Esophagus squamous epithelium (tissue), 5 donors: ENCODE measurements at regions not wholly inside any gene's neighbourhood (a gene's known extent, or its start where the extent isn't known, plus 50 kb on each side); places are given as distances from the start of the nearest gene placed in this dataset.

Experiments
- DNase-seq: peaks from one replicate; lab custom pipeline; 2025; lab: John Stamatoyannopoulos, UW
- H3K27ac ChIP-seq, 4 donors: fragments of 200-600 bp; sonication (generic); one replicate each; pipeline ENCODE4 v1.5.1; 2016 to 2019; ENCODE audit warnings: mild to moderate bottlenecking in 1 of 4
- H3K27me3 ChIP-seq, 4 donors: fragments of 200-600 bp; sonication (generic); 1 replicate in 3 of 4; 2 replicates in 1 of 4; pipeline versions ENCODE4 v1.5.1 to v1.6.0; 2017 to 2021; ENCODE audit warnings: antibody characterized with exemption in 1 of 4
- H3K36me3 ChIP-seq, 3 donors: fragments of 200-600 bp; sonication (generic); one replicate each; pipeline ENCODE4 v1.5.1; 2016 to 2019
- H3K4me1 ChIP-seq, 3 donors: fragments of 200-600 bp; sonication (generic); one replicate each; pipeline ENCODE4 v1.5.1; 2017 to 2019
- H3K4me3 ChIP-seq, 4 donors: fragments of 200-600 bp; sonication (generic); 1 replicate in 3 of 4; 2 replicates in 1 of 4; pipeline ENCODE4 v1.5.1; 2016 to 2019; ENCODE audit warnings: mild to moderate bottlenecking in 2 of 4, moderate library complexity in 1 of 4
- H3K9me3 ChIP-seq, 3 donors: fragments of 200-600 bp; sonication (generic); one replicate each; pipeline ENCODE4 v1.5.1; 2016 to 2019
- POLR2A ChIP-seq, 4 donors: fragments of 450-650 bp; IDR thresholded peaks; one replicate each; pipeline ENCODE4 v1.6.1; 2017; ENCODE audit warnings: antibody characterized with exemption in 4 of 4, mild to moderate bottlenecking in 4 of 4, moderate library complexity in 3 of 4
- WGBS, 2 donors: methylation state at CpG; one replicate each; pipeline ENCODE4 v1.1.5; 2018; 5-methylcytosine and 5-hydroxymethylcytosine counted together
- intact Hi-C: fragments of 100-400 bp; cut with DNase I; formaldehyde crosslinking; loops from one replicate; pipeline ENCODE4 v1.15.0; 2022
- TF ChIP-seq, protein P1 (sequence below), 6 experiments: fragments of 450-650 bp in 4 of 6; fragments of 200-600 bp in 2 of 6; sonication (generic) in 2 of 6; IDR thresholded peaks; one replicate each; pipeline ENCODE4 v1.5.1; 2016 to 2019; ENCODE audit warnings: antibody characterized with exemption in 6 of 6, mild to moderate bottlenecking in 4 of 6, moderate library complexity in 4 of 6
- donor health status: DM: yes; HTN: yes; CAD: no.

DNA sequence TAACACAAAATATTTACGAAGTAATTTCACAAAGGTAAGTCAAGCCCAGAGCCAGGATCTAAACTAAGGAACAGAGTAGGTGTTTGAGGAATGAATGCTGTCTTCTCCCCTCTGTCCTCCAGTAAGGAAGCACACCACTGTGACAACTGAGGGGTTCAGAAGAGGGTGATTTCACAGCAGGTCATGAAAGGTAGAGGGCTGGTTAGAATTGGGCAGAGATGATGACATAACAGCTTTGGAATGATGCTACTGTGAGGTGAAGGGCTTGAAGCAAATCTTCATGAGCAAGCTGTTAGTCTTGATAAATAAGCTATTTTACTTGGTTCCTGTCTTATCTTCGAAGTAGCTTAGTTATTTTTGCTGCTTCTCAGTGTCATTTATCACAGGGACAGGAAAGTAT lies 498.6 kb downstream of the FGF9 start:
- no peak overlapping the region for H3K27ac ChIP-seq
- H3K36me3 ChIP-seq, result no peaks in the 10 kb centered on the region
- intact Hi-C loops, result no loop called here
- TF ChIP-seq, protein P1, sequence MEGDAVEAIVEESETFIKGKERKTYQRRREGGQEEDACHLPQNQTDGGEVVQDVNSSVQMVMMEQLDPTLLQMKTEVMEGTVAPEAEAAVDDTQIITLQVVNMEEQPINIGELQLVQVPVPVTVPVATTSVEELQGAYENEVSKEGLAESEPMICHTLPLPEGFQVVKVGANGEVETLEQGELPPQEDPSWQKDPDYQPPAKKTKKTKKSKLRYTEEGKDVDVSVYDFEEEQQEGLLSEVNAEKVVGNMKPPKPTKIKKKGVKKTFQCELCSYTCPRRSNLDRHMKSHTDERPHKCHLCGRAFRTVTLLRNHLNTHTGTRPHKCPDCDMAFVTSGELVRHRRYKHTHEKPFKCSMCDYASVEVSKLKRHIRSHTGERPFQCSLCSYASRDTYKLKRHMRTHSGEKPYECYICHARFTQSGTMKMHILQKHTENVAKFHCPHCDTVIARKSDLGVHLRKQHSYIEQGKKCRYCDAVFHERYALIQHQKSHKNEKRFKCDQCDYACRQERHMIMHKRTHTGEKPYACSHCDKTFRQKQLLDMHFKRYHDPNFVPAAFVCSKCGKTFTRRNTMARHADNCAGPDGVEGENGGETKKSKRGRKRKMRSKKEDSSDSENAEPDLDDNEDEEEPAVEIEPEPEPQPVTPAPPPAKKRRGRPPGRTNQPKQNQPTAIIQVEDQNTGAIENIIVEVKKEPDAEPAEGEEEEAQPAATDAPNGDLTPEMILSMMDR (IDR thresholded peaks at IDR 0.05), result no peak
- TF ChIP-seq POLR2A (IDR thresholded peaks at IDR 0.05), result no peak
- no peaks in the 10 kb centered on the region for H3K9me3 ChIP-seq
- no peak overlapping the region for H3K4me3 ChIP-seq
- no peaks in the 10 kb centered on the region for H3K4me1 ChIP-seq
- no peak for DNase-seq
- WGBS, 2 donors, result 31 to 47% methylated on average over 2 of the region's 2 CpGs
- H3K27me3 ChIP-seq, result no peaks in the 10 kb centered on the region

DNA sequence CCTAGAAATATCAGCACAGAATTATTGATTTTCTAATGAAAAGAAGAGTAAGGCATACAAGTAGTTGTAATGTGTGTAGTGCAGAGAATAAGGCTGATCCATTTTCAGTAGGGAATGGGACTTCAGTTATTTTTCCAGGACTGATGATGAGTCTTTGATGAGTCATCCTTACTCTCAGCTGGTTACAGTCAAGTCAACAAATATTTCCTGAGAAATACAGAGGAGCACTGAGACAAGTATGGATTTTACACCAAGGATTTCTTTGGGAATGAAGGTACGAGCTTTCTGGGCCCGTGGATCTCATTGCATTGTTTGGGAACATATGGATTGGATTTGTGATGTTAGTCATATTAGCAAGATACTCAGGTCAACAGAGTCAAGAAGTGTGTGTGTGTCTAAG lies 502.7 kb downstream of the FGF9 start:
- Histone ChIP-seq H3K36me3 (no peaks in the 10 kb centered on the region), H3K27ac (no peak overlapping the region), H3K4me1 (no peaks in the 10 kb centered on the region), H3K4me3 (no peak overlapping the region), H3K27me3 (no peaks in the 10 kb centered on the region), H3K9me3 (no peaks in the 10 kb centered on the region)
- intact Hi-C loops, result no loop called here
- DNase-seq, result no peak
- TF ChIP-seq, protein P1 (IDR thresholded peaks at IDR 0.05), result no peak
- TF ChIP-seq POLR2A (IDR thresholded peaks at IDR 0.05), result no peak
- WGBS, 2 donors, result 40 to 49% methylated on average over 2 of the region's 2 CpGs

DNA sequence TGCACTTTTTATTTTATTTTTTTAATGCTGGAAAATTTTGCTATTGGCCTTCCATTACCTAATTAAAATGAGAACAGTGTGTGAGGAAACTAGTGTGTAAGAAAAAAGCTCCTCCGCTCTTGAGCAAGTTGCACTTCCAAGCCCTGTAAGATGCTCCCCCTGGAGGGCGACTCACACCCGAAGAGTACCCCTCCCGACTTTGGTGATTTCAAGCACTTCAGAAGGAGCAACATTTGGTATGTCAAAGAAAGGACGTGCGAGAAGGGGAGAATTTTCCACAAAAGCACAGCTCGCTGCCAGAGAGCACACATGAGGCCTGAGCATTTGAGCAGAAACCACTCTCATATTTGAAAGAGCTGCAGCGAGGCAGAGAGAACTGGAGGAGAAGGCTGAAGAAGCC lies 504.4 kb downstream of the FGF9 start:
- Histone ChIP-seq H3K4me1 (no peaks in the 10 kb centered on the region), H3K36me3 (no peaks in the 10 kb centered on the region), H3K9me3 (no peaks in the 10 kb centered on the region), H3K4me3 (no peak overlapping the region), H3K27ac (no peak overlapping the region), H3K27me3 (no peaks in the 10 kb centered on the region)
- TF ChIP-seq, protein P1 (IDR thresholded peaks at IDR 0.05), result no peak
- TF ChIP-seq POLR2A (IDR thresholded peaks at IDR 0.05), result no peak
- intact Hi-C loops, result no loop called here
- no peak for DNase-seq
- WGBS, 2 donors, result 70 to 83% methylated on average over 6 to 8 of the region's 8 CpGs

DNA sequence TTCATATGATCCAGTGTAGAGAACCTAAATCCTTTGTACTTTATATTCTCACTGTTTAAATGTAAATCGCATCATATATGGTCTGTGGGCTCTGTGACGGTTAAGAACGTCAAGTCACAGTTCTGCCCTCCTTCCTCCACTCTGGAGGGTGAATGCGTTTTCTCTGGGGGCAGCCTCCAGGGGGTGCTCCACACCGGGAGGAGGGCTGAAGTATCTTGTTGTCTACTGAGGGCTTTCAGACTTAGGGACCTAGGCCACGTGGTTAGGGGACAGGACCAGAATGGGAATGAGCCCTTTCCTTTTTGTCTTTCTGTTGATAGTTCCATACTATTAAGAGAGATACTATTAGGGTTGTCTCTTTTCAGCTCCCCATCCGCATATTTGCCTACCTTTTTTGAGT lies 504.9 kb downstream of the FGF9 start:
- Histone ChIP-seq H3K27ac (no peak overlapping the region), H3K4me3 (no peak overlapping the region), H3K36me3 (no peaks in the 10 kb centered on the region), H3K9me3 (no peaks in the 10 kb centered on the region), H3K4me1 (no peaks in the 10 kb centered on the region), H3K27me3 (no peaks in the 10 kb centered on the region)
- WGBS, 2 donors, result 89 to 91% methylated on average over 7 of the region's 7 CpGs
- no peak for DNase-seq
- TF ChIP-seq, protein P1 (IDR thresholded peaks at IDR 0.05), result no peak
- TF ChIP-seq POLR2A (IDR thresholded peaks at IDR 0.05), result no peak
- intact Hi-C loops, result no loop called here

DNA sequence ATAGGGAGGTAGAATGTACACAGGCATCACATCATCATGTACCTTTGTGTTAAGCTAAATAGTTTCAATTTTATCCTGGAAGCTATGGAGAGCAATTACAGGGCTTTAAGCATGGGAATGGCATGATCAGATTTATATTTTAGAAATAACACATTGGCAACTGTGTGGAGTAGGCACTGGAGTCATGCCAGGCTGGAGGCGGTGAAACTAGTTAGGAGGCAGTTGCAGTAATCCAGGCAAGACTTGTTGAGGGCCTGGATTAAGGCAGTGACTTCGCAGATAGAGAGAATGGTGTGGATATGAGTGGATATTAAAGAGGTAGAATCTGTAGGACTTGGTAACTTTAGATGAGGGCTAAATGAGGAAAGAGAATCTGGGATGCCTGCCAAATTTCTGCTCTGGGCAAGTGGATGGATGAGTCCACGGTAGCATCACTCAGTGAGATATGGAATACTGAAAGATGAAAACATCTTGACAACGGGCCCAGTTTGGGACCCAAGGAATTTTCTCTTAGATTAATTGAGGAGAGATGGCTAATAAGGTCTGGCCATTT lies 506.2 kb downstream of the FGF9 start:
- H3K4me1 ChIP-seq, result no peaks in the 10 kb centered on the region
- no peak for TF ChIP-seq POLR2A (IDR thresholded peaks at IDR 0.05)
- TF ChIP-seq, protein P1 (IDR thresholded peaks at IDR 0.05), result no peak
- no peak overlapping the region for H3K4me3 ChIP-seq
- H3K27ac ChIP-seq, result no peak overlapping the region
- intact Hi-C loops, result no loop called here
- H3K9me3 ChIP-seq, result no peaks in the 10 kb centered on the region
- H3K36me3 ChIP-seq, result no peaks in the 10 kb centered on the region
- no peaks in the 10 kb centered on the region for H3K27me3 ChIP-seq
- 50 to 51% methylated on average over 4 of the region's 4 CpGs for WGBS, 2 donors
- no peak for DNase-seq
